ENCODE measurements at regions not wholly inside any gene's neighbourhood (a gene's known extent, or its start where the extent isn't known, plus 50 kb on each side); places are given as distances from the start of the nearest gene placed in this dataset.

DNA sequence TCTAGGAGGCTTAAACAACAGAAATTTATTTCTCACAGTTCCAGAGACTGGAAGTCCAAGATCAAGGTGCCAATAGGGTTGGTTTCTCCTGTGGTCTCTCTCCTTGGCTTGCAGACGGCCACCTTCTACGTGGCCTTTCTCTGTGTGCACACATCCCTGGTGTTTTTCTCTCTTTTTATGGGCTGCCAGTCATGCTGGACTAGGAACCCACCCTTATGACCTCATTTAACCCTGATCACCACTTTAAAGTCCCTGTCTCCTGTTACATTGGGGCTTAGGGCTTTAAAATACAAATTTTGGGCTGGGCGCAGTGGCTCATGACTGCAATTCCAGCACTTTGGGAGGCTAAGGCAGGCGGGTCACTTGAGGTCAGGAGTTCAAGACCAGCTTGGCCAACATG is 157.1 kb downstream of the TLE1 start:
- no peak for DNase-seq (ENCODE audit: low read depth in 2 of 2)

DNA sequence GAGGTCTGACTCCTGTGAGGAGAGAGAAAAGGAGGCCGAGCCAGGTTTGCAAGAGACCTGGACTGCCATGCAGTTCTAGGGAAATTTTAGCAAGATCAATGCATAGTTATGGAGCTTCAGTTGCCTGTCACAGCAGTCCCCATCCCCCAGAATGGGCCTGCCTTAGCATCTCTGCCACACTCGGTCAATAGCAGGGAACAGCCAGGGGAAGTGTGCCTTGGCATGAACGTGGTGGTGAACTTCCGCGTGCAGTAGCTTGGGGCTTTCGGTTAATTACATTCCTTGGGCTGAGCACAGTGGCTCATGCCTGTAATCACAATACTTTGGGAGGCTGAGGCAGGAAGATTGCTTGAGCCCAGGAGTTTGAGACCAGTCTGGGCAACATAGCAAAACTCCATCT is 157.8 kb downstream of the TLE1 start:
- DNase-seq (ENCODE audit: low read depth in 2 of 2), result no peak

DNA sequence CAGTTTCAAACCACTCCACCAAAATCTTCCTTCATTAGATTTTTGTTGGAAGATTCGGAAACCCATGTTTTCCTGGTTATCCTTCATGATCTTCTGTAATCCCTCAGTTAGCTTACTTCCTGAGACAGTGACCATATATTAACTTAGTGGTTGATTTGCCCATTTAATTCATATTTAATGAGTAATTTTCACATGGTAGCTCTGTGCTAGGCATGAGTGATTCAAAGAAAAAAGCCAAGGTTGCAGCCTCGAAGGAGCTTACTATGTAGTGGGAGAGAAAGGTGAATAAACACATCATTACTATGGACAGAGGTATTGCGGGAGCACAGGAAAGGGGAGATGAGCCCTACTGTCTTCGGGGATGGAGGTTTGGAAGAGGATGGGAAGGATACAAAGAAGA is 158.5 kb downstream of the TLE1 start:
- DNase-seq (ENCODE audit: low read depth in 2 of 2), result no peak

DNA sequence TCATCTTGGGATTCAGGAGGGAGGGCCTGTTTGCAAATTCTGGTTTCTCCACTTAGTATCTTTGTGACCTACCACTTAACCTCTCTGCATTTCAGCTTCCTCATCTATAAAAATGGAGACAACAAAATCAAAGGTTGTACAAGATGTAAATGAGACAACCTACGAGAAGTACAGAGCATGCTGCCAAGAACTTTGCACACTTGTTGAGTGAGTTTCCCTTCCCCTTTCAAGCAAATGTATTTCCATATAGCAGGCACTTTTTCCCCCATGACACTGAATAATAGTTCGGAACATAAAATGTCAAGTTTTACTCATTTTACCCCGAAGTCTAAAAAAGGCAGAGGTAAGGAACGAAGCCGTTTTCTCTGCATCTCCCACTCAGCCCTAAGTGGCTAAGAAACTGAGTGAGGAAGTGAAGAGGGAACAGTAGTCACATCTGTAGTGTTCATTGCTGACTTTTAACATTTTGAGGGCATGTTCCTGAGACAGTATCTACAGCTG is 159.0 kb downstream of the TLE1 start:
- no peak for DNase-seq (ENCODE audit: low read depth in 2 of 2)

DNA sequence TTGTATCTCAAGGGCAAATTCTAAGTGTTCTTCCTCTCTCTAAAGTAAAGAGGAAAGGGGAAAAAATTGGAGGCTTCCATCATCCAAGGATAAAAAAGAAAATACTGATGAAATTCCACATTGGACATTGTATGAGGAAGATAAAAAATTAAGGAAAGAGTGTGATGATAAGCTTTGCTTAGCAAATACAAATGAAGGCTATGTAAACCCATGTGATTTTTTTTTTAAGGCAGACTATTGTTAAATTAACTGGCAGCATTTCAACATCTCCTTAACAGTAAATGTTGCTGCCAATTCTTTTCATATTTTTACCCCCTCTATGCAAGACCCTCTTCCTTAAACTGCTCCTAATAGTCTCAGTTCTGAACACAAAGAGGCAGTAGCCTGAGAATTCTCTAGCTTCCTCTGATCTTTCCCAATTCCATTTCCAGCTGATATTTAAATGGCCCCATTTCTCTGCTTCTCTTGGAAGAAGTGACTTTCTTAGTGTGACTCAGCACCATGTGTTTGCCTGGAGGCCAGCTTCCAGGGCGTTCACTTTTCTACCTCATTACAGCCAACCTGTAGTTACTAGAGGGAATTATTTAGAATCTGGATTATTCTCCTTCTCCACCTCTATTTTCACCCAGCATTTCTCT is 159.7 kb downstream of the TLE1 start:
- no peak for DNase-seq (ENCODE audit: low read depth in 2 of 2)

DNA sequence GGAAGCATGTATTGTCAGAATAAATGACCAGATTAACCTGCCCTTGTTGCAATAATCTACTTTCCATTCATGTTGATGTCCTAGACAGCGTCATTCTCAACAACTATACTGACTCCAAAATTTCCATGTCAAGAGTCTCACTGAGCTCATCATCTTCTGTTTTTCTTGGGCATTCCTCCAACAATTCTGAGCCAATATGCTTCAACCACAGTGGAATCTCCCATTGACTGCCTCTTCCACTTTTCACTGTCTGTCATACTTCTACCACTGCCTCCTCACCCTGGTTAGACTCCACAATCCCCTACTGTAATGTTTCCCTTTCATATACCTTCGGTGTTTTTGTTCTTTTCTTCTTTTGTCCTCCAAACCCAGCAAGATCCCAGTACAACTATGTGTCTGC is 162.8 kb downstream of the TLE1 start:
- DNase-seq (ENCODE audit: low read depth in 2 of 2), result no peak

DNA sequence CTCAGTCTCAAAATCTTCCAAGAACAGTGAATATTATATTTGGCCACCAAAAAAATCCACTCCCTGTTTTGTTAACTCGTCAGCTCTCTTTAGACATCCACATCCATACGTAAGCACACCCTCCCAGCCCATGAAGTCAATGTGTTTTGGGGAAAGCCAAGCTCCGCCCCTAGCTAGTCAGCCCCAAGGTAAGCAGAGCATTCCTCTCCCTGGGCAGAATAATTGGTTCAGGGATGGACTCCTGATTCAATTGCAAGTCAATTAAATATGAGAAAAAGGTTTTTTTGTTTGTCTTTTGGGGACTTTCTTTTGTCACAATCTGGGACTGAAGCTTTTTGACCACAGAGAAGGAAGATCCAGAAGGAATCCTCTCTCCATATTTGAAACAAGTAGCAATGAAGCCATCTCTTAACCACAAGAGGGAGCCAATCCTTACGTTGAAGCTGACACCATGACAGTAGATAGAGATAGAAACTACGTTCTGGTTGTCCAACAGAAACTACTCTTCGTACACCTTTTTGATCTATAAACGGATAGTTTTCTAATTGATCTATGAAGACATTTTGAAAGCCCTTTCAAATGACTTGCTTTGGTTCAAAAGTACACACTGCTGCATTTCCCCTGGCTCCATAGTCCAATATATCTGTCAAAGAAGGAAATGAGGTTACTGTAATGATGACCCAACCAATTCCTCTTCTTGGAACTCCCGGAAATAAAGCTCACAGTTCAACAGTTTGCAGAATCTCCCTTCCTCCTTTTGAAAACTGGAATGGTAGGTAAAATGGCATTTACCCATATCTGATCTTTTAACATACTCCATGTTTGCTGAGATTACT is 166.4 kb downstream of the TLE1 start:
- no peak for DNase-seq (ENCODE audit: low read depth in 2 of 2)

DNA sequence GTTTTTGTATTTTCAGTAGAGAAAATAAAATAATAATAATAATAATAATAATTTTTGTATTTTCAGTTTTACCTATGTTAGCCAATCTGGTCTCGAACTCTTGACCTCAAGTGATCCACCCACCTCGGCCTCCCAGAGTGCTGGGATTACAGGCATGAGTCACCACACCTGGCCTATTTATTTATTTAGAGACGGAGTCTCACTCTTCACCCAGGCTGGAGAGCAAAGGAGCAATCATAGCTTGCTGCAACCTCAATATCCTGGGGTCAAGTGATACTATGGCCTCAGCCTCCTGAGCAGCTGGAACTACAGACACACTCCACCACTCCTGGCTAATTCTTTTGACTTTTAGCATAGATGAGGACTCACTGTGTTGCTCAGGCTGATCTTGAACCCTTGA is 167.5 kb downstream of the TLE1 start:
- DNase-seq (ENCODE audit: low read depth in 2 of 2), result no peak

DNA sequence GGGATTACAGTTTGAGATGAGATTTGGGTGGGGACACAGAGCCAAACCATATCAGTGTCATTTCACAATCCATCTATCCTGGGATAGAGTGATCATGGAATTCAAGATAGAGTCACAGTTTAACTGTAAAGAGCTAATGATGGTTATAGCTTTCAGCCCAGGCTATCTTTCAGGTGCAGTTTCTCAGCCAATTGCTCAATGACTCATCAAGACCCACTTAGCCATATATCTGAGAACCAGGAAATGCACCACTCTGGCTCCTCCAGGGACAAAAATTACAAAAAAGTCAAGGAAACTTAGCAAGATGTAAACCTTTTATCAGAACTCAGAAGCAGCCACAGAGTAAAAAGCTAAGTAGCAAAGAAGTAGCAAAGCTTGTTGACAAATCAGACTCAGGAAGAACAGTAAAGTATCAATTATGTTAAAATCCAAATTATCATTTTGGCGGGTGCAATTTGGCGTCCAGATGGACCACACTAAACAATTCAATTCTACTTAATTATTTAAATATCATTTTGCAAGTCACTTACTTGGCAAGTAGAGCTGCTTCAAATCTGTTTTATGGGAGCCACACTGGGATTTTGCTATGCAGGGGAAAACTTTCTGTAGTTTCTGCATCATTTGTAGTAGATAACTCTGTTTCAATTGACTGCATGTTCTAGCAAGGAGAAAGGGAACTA is 169.4 kb downstream of the TLE1 start:
- no peak for DNase-seq (ENCODE audit: low read depth in 2 of 2)

DNA sequence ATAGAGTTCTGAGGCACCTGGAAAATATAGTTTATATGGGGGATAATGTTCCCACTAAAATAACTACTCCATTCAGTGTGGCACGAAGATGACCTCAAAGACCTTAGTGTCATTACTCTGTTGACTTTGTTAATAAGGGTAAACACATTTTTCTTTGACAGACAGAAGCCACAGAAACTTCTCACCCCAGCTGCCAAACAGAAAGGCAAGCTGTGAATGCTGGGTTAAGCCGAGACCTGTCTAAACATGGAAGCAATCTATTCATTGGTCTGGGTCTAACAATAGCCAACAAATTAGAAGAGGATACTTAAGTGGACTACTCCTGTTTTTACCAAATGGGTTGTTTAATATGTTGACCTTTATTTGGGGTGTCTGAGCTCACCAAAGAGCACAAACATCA is 171.4 kb downstream of the TLE1 start:
- no peak for DNase-seq (ENCODE audit: low read depth in 2 of 2)

DNA sequence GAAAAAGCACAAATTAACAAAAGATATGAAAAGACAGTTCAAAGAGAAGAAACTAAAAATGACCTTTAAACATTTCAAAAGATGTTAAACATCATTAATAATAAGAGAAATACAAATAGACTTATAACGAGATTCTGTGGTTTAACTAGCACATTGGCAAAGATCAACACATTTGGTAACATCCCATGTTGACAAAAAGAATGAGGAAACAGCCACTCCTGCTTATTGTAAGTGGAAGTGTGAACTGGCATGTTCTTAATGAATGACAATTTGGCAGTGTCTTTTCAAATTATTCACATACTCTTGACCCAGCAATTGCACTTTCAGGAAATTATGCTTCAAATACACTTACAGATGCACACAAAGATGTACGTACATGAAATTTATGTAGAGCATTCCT is 176.3 kb downstream of the TLE1 start:
- DNase-seq (ENCODE audit: low read depth in 2 of 2), result no peak

DNA sequence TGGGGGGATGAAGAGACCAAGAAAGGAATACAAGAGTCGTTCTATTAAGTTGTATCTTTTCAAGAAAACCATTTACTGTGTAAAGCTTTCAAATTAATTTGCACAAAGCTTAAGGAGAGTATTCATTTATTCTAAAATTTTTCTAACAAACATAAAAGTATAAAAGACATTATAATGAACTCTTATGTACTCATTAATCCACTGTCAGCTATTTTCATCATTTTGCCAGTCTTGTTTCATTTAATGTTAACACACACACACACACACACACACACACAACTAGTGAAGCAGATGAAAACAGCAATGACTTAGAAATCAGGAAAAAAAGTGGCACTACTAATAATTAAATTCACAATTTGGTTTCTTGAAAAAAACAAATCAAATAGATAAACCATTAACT is 176.7 kb downstream of the TLE1 start:
- no peak for DNase-seq (ENCODE audit: low read depth in 2 of 2)

DNA sequence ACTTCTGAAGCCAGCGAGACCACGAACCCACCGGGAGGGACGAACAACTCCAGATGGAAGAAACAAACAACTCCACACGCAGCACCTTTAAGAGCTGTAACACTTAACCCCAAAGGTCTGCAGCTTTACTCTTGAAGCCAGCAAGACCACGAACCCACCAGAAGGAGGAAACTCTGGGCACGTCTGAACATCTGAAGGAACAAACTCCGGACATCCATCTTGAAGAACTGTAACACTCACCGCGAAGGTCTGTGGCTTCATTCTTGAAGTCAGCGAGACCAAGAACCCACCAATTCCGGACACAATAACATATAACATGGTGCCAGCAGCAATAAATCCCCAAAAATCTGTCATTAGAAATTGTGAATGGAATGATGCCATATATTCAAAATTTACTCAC is 180.9 kb downstream of the TLE1 start:
- no peak for DNase-seq (ENCODE audit: low read depth in 2 of 2)

DNA sequence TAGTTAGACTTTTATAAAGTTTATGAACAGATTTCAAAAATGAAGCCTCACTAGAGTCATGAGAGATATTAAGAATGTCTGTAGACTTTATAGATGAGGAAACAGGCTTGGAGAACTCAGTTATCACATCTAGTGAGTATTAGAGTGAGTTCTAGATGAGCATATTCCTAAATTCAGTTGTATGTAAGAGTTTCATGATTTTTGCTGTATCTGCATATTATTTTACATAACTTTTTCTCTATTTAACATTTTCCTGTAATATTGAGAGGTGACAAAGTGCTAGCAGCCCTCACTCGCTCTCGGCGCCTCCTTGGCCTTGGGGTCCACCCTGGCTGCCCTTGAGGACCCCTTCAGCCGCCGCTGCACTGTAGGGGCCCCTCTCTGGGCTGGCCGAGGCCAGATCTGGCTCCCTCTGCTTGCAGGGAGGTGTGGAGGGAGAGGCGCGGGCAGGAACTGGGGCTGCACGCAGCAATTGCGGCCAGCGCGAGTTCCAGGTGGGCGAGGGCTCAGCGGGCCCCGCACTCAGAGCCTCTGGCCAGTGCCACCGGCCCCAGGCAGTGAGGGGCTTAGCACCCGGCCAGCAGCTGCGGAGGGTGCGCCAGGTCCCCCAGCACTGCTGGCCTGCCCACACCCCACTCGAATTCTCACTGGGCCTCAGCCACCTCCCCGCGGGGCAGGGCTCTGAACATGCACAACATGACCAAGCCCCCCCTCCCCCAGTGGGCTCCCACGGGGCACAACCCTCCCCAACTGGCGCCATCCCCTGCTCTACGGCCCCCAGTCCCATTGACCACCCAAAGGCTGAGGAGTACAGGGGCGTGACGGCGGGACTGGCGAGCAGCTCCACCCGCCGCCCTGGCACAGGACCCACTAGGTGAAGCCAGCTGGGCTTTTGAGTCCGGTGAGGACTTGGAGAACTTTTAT is 182.1 kb downstream of the TLE1 start:
- DNase-seq (ENCODE audit: low read depth in 2 of 2), result no peak

DNA sequence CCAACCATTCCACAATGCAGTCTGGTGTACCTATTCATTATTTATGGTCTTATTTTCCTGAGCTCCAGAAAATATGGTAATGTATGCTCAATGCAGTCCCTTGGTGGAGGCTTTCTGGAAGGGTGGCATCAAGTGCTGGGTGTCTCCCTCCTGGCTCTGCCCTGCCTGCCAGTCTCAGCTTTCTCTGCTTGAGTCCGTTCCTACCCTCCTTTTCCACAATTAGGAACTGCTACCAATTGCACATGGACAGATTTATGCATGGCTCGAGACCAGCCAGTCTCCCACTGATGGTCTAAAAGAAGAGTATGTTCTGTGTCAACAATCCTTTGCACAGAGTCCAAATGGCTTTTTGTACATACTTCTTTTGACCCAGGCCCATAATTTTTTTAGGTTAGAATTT is 189.8 kb downstream of the TLE1 start:
- no peak for DNase-seq (ENCODE audit: low read depth in 2 of 2)

DNA sequence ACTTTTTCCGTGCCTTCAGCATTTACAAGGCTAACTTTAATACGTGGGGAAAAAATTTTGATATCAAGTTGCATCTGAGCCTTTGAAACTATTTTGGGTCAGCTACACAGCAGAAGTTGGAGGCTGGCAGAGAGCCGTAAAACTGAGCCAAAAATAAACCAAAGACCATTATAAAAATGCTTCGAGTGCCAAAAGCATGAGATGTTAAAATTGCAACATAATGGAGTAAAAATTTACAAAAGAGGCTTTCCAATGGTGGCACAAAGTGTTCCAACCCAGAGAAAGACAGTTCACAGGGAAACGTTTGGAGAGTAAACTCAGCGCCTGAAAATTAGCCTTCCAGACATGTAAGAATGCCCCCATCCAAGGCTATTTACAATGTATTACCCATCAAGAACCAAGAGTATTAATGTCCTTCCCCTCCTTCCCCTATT is 190.3 kb downstream of the TLE1 start:
- DNase-seq (ENCODE audit: low read depth in 2 of 2), result no peak

DNA sequence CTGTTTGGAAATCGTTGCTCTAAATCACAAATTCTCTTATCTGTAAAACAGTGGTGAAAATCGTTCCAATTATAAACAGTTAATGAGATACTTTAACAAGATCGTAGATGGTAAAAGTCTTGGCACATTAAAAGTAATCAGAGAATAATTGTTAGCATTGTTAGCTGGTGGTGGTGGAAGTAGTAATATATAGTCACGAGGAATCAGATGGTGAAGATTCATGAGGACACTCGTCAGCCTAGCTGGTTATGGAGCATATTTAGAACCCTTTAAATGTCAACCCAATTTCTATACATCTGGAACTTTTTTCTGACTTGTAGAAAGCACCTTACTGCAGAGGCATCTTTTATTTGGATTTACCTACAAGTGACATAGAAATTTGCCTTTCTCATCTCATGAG is 190.8 kb downstream of the TLE1 start:
- DNase-seq (ENCODE audit: low read depth in 2 of 2), result no peak

DNA sequence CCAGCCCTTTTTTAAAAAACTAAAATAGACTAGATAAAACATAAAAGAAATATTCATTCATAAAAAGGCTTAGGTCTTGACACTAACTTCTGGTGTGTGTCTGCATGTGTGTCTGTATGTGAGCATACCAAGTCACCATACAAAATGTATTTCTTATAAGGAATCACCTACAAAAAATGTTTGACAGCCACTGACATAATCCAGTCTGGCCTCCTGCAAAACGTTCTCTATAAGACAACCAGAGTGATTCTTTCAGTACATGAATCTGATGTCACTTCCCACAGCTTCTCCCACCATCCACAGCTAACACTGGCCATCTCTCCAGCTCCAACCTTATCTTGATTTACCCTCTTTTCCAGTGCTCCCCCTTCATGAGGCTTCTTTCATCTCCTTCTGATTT is 192.3 kb downstream of the TLE1 start:
- DNase-seq (ENCODE audit: low read depth in 2 of 2), result no peak

DNA sequence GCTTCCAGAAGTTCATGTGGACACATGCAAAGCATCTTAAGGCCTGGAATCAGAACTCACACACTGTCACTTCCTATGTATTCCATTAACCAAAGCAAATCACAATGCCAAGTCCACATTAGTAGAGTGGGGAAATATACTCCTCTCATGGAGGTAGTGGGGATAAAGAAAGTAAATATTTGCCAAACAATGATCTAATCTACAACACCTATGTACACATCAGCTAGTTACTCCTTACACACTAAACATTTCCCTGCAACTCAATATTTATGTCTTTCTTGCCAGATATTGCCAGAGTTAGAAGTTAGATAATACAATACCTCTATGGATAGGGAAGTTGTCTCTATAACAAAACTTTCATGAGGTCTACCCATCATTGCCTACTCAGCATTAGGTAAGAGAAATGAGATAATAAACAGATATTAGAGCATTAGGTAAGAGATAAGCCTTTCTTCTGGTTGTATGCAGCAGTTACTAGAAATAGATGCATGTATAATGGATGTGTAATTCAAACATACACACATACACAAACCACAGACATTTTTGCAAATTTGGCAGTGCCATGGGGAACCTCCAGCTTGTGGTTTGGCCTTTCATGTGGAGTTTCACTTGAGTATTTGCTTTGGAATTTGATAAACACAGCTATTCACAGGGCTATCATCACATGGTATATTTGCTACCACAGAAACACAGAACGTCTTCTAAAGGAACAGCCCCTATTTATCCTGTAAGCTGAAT is 196.5 kb downstream of the TLE1 start:
- DNase-seq (ENCODE audit: low read depth in 2 of 2), result no peak

DNA sequence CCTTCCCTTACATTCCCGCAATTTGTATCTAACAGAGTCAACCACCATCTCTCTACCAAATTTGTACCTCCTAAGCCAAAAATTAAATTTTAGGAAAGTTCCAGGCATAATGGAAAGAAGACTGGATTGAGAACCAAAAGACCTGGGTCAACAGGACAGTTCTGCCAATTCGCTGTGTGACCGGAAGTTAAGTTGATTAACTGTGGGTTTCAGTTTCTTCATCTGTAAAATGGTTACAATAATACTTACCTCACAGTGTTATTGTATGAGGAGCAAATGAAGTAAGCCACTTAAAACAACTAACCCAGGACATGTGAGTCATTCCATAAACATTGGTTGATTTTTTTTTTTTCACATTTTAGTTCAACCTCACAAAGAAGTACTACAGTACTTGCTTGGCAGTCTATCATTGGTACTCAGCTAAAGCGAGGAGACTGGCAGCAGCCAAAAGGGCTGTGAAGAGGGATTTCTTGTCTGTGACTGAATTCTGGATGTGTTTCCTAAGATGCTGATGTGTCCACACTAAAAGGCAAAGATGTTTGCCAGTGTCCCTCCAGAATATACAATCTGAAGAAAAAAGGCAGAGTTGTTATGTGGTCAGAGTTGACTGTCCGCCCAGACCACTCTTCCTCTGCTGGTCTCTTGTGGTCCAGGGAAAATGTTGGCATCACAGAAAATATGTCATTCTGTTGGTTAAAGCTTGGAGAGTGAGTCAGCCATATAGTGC is 198.6 kb downstream of the TLE1 start:
- DNase-seq (ENCODE audit: low read depth in 2 of 2), result no peak

Measured in activated CD8-positive, alpha-beta memory T cell treated with anti-CD3 and anti-CD28 coated beads for 4 hours (primary cell).